Keratinocyte (primary cell): ENCODE measurements at regions not wholly inside any gene's neighbourhood (a gene's known extent, or its start where the extent isn't known, plus 50 kb on each side); places are given as distances from the start of the nearest gene placed in this dataset.
"Not testable (repeated sequence)": the region's sequence is repeated elsewhere in the genome, so short reads cannot be mapped to it uniquely, and the experiment has no call there.

Experiments
- DNase-seq: peaks from one replicate; pipeline ENCODE4 v3.0.0-alpha.2; 2011; ENCODE audit warnings: low read depth, missing footprints, low spot score
- FAIRE-seq: peaks from 2 replicates; lab custom pipeline; 2011; peaks lifted over from hg19 to GRCh38; lab: Jason Lieb, UNC
- H2AFZ ChIP-seq: 2 replicates; pipeline ENCODE4 v1.6.0; 2012; ENCODE audit warnings: low read length, control low read depth, inconsistent platforms; ENCODE audit not compliant: control insufficient read depth
- H3K27ac ChIP-seq: 2 replicates; pipeline ENCODE4 v1.5.1; 2011; ENCODE audit warnings: low read length; ENCODE audit not compliant: control insufficient read depth, insufficient read depth
- H3K27me3 ChIP-seq: 3 replicates; pipeline ENCODE4 v1.6.0; 2011; ENCODE audit warnings: low read length; ENCODE audit not compliant: control insufficient read depth, insufficient read depth; ENCODE audit errors: extremely low read depth
- H3K36me3 ChIP-seq, 2 experiments: 2 replicates in 1 of 2; 3 replicates in 1 of 2; pipeline ENCODE4 v1.5.1; 2011; ENCODE audit warnings: low read length in 2 of 2, mild to moderate bottlenecking in 1 of 2; ENCODE audit not compliant: control insufficient read depth in 2 of 2, insufficient read depth in 2 of 2; ENCODE audit errors: extremely low read depth in 1 of 2
- H3K4me1 ChIP-seq: 3 replicates; pipeline ENCODE4 v1.5.1; 2011; ENCODE audit warnings: low read length; ENCODE audit not compliant: control insufficient read depth, insufficient read depth; ENCODE audit errors: extremely low read depth
- H3K4me2 ChIP-seq: 3 replicates; pipeline ENCODE4 v1.6.0; 2011; ENCODE audit warnings: low read depth, low read length; ENCODE audit not compliant: control insufficient read depth, insufficient read depth; ENCODE audit errors: extremely low read depth
- H3K4me3 ChIP-seq, 3 experiments: fragments of 200-600 bp in 1 of 3; sonication (generic) in 1 of 3; 2 replicates in 2 of 3; 3 replicates in 1 of 3; pipeline ENCODE4 v1.5.1; 2011 to 2016; ENCODE audit warnings: low read length in 3 of 3, mild to moderate bottlenecking in 3 of 3, control low read depth in 2 of 3, inconsistent platforms in 1 of 3, low read depth in 1 of 3, mixed read lengths in 1 of 3, mixed run types in 1 of 3, moderate library complexity in 1 of 3; ENCODE audit not compliant: control insufficient read depth in 2 of 3, insufficient read depth in 2 of 3; ENCODE audit errors: extremely low read depth in 1 of 3
- H3K79me2 ChIP-seq: 2 replicates; pipeline ENCODE4 v1.6.0; 2012; ENCODE audit warnings: low read length; ENCODE audit not compliant: control insufficient read depth, insufficient read depth
- H3K9ac ChIP-seq: 3 replicates; pipeline ENCODE4 v1.6.0; 2011; ENCODE audit warnings: low read length; ENCODE audit not compliant: control insufficient read depth, insufficient read depth; ENCODE audit errors: extremely low read depth
- H3K9me1 ChIP-seq: 3 replicates; pipeline ENCODE4 v1.6.0; 2011; ENCODE audit warnings: low read length; ENCODE audit not compliant: control insufficient read depth, insufficient read depth; ENCODE audit errors: extremely low read depth
- H3K9me3 ChIP-seq: 2 replicates; pipeline ENCODE4 v1.5.1; 2012; ENCODE audit warnings: low read depth, low read length; ENCODE audit not compliant: control insufficient read depth
- H4K20me1 ChIP-seq: 3 replicates; pipeline ENCODE4 v1.6.0; 2011; ENCODE audit warnings: low read length; ENCODE audit not compliant: control insufficient read depth, insufficient read depth; ENCODE audit errors: extremely low read depth
- dilution Hi-C: fragments of 300-500 bp; cut with MboI; formaldehyde crosslinking; loops from one replicate; pipeline ENCODE4 v1.7.0; 2020; ENCODE audit warnings: low sequenced_read_pairs; ENCODE audit not compliant: extremely low pct_ligation_motif_present

DNA sequence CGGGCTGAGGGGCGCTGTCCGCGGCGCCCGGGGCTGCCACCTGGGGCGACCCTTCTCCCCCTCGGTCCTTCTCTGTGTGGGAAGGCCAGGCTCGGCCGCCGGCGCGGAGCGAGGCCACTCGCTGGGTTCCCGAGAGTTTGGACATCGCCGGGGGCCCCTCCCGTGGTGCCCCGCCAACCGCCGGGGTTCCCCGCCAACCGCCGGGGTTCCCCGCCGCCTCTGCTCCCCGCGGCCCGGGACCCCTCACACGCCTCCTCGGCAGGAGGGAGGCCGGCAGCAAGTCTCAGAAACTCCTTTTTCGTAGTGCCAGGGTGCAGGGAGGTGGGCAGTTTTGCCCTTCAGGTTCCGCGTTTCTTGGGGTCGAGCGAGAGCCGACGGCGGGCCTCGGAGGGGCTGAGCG lies 83.9 kb upstream of the NBPF19 start:
- H3K9me1 ChIP-seq, H3K36me3 ChIP-seq, H4K20me1 ChIP-seq, H2AFZ ChIP-seq, H3K27me3 ChIP-seq, H3K27ac ChIP-seq, H3K9ac ChIP-seq, H3K4me1 ChIP-seq, H3K79me2 ChIP-seq, H3K9me3 ChIP-seq, FAIRE-seq, H3K4me2 ChIP-seq, dilution Hi-C loops, DNase-seq: not testable (repeated sequence)
- peak overlapping the region in 1 of 3 experiments; percentile 42 for H3K4me3 ChIP-seq

- DNase-seq, H2AFZ ChIP-seq, FAIRE-seq: not testable (repeated sequence)
Measured at GRCh38 chr1:149395802-149396201, 79.0 kb upstream of the NBPF19 start.

DNA sequence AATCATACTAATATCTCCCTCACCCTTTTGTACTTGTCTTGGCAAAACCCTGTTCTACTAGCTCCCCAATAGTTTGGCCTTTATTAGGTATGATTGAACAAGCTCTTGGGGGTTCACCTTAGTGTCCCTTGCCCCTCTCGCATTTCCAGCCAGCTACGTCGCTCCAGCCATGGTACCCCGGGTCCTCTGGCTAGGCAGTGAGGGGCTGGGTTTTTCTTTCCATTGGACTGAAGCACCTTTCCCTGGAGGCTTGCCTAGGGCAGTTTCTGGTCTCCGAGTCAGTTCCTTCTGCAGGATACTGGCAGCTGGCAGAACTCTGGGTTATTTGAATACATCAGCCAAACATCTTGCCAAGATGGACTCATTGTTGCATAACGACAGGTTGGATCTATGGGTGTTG lies 76.3 kb upstream of the NBPF19 start:
- FAIRE-seq, dilution Hi-C loops: not testable (repeated sequence)
- peak overlapping the region; percentile 51 for H3K4me2 ChIP-seq

More at GRCh38 chr1:149395802-149396201, 79.0 kb upstream of the NBPF19 start:
- H3K79me2 ChIP-seq, H3K9me3 ChIP-seq, H3K27me3 ChIP-seq, H3K4me3 ChIP-seq, H3K4me2 ChIP-seq, dilution Hi-C loops, H3K36me3 ChIP-seq, H3K27ac ChIP-seq, H3K4me1 ChIP-seq, H3K9me1 ChIP-seq, H3K9ac ChIP-seq, H4K20me1 ChIP-seq: not testable (repeated sequence)

DNA sequence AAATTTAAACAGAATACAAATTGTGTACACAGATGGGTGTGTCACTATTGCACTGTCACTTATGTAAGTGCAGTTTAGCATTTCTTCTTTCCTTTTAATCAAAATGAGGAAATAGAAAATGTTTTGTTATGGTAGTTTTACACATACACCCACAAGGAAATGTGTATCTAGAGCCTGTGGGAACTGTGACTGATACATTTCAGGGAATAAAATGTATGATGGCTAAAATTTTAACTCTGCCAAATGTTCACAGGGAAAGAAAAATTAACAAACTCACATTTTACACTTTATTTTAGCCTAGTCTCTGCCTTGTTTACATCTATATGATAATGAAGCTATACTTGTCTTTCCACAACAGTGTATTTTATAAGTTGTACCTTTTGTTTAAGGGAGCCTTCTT lies 66.4 kb upstream of the NBPF19 start:
- H3K4me1 ChIP-seq: not testable (repeated sequence)

More for the DNA sequence above, 76.3 kb upstream of the NBPF19 start:
- DNase-seq, H3K9ac ChIP-seq, H3K9me3 ChIP-seq, H3K9me1 ChIP-seq, H3K27me3 ChIP-seq, H2AFZ ChIP-seq, H3K36me3 ChIP-seq, H3K4me1 ChIP-seq, H4K20me1 ChIP-seq, H3K4me3 ChIP-seq, H3K79me2 ChIP-seq: not testable (repeated sequence)
- H3K27ac ChIP-seq: peak overlapping the region; percentile 43

GRCh38 chr1:149415373-149415772 lies 59.5 kb upstream of the NBPF19 start:
- H3K27ac ChIP-seq, dilution Hi-C loops, H3K4me2 ChIP-seq, FAIRE-seq, H3K4me1 ChIP-seq, H3K27me3 ChIP-seq, H3K9me3 ChIP-seq, H3K9me1 ChIP-seq, H3K9ac ChIP-seq, H3K36me3 ChIP-seq, H2AFZ ChIP-seq, H4K20me1 ChIP-seq, H3K79me2 ChIP-seq, DNase-seq, H3K4me3 ChIP-seq: not testable (repeated sequence)

More for the DNA sequence above, 66.4 kb upstream of the NBPF19 start:
- H3K4me3 ChIP-seq, H3K27me3 ChIP-seq, H2AFZ ChIP-seq, H4K20me1 ChIP-seq, H3K4me2 ChIP-seq, H3K27ac ChIP-seq, DNase-seq, FAIRE-seq, dilution Hi-C loops, H3K9ac ChIP-seq, H3K9me1 ChIP-seq, H3K79me2 ChIP-seq, H3K9me3 ChIP-seq, H3K36me3 ChIP-seq: not testable (repeated sequence)
